RWPE1 (cell line): ENCODE measurements at regions not wholly inside any gene's neighbourhood (a gene's known extent, or its start where the extent isn't known, plus 50 kb on each side); places are given as distances from the start of the nearest gene placed in this dataset.
"Not testable (repeated sequence)": the region's sequence is repeated elsewhere in the genome, so short reads cannot be mapped to it uniquely, and the experiment has no call there.

ENCODE experiments used
- CTCF ChIA-PET: fragments of 350-600 bp; sonication (Branson Sonifier 250); formaldehyde crosslinking; extraction: SDS; loops from one replicate; lab custom pipeline; 2021; lab: Yijun Ruan, JAX
- POLR2A ChIA-PET: fragments of 400-600 bp; formaldehyde crosslinking; extraction: SDS; loops from one replicate; lab custom pipeline; 2020; ENCODE audit warnings: antibody characterized with exemption; ENCODE audit not compliant: low non-redundant PET; lab: Yijun Ruan, JAX
- DNase-seq: peaks from one replicate; pipeline ENCODE4 v3.0.0; 2012; ENCODE audit warnings: low spot score
- H3K27ac ChIP-seq: fragments of 450-650 bp; 2 replicates; pipeline ENCODE4 v1.5.1; 2017
- TF ChIP-seq, protein P1 (sequence below): fragments of 450-650 bp; conservative IDR thresholded peaks from 2 replicates; pipeline ENCODE4 v1.5.1; 2017; ENCODE audit warnings: low read depth, mild to moderate bottlenecking

DNA sequence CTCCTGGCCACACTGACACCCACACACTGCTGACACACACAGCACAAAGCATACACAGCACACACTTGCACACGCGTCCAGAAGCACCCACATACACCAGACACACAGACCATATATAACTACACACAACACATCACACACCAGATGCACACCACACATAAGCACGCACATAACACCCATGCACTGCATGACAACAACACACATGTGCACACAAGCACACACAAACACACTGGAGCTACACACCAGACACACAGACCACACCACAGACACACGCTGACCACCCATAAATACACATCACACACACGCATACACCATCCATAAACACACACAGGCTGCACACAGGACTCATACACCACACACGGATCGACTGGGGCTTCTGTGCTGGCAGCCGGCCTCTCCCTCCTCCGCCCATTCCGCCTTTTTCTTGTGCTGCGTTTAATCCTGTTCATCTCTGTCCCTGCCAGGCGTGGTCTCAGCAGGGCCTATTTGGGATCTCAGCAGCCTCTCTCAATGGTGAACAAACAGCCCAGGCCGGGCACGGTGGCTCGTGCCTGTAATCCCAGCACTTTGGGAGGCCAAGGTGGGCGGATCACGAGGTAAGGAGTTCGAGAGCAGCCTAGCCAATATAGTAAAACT is 396.9 kb upstream of the MYT1L start:
- TF ChIP-seq, protein P1, sequence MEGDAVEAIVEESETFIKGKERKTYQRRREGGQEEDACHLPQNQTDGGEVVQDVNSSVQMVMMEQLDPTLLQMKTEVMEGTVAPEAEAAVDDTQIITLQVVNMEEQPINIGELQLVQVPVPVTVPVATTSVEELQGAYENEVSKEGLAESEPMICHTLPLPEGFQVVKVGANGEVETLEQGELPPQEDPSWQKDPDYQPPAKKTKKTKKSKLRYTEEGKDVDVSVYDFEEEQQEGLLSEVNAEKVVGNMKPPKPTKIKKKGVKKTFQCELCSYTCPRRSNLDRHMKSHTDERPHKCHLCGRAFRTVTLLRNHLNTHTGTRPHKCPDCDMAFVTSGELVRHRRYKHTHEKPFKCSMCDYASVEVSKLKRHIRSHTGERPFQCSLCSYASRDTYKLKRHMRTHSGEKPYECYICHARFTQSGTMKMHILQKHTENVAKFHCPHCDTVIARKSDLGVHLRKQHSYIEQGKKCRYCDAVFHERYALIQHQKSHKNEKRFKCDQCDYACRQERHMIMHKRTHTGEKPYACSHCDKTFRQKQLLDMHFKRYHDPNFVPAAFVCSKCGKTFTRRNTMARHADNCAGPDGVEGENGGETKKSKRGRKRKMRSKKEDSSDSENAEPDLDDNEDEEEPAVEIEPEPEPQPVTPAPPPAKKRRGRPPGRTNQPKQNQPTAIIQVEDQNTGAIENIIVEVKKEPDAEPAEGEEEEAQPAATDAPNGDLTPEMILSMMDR: no peak
- H3K27ac ChIP-seq: no peak overlapping the region
- no peak for DNase-seq
- ChIA-PET POLR2A (no interaction called here), CTCF (no interaction called here)

DNA sequence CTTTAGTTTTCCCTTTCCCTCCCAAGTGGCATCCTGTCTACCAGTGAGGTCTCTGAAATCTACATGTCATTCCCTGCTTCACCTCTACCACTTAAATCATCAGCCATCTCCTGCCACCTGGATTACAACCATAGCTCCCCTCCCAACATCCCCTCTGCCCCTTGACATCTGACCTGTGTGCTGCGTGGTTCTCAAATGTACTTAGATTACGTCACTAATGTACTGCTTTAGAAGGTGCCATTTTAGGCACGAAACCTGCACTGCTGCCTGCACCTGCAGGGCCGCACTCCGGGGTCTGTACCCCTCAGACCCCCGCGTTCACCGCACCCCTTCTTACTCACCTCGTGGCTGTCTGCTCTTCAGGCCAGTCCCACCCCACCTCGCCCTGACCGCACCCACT is 395.1 kb upstream of the MYT1L start:
- CTCF ChIA-PET: no interaction called here
- POLR2A ChIA-PET: no interaction called here

DNA sequence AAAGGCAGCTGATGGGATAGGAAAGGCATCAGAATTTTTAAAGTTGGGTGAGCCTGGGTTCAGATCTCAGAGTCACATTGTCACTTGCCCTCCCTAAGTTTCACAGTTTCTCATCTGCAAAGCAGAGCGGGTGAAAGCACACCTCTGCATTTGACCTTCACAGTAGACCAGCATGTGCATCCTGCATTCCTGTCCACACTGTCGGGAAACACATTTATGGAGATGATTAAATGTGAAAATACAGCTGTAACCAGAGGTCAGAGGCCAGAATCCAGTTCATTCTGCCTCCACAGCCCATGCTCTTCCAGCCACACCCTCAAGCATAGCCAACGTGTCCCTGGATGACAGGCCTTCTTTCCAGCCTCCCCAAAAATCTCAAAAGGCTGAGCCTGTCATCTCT is 392.0 kb upstream of the MYT1L start:
- ChIA-PET POLR2A (no interaction called here), CTCF (no interaction called here)
- DNase-seq: no peak
- H3K27ac ChIP-seq: no peak overlapping the region
- TF ChIP-seq, protein P1: no peak

More for the DNA sequence above, 395.1 kb upstream of the MYT1L start:
- TF ChIP-seq, protein P1: no peak
- H3K27ac ChIP-seq: no peak overlapping the region
- DNase-seq: no peak

DNA sequence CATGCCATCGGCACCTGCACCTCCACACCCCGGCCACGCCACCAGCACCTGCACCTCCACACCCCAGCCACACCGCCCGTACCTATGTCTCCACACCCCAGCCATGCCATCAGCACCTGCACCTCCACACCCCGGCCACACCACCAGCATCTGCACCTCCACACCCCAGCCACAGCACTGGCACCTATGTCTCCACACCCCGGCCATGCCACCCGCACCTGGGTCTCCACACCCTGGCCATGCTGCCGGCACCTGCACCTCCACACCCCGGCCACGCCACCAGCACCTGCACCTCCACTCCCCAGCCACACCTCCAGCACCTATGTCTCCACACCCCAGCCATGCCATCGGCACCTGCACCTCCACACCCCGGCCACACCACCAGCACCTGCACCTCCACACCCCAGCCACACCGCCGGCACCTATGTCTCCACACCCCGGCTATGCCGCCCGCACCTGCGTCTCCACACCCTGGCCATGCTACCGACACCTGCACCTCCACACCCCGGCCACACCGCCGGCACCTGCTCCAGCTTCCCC is 390.3 kb upstream of the MYT1L start:
- ChIA-PET POLR2A (no interaction called here), CTCF (no interaction called here)
- no peak overlapping the region for H3K27ac ChIP-seq
- TF ChIP-seq, protein P1: no peak
- DNase-seq: no peak

DNA sequence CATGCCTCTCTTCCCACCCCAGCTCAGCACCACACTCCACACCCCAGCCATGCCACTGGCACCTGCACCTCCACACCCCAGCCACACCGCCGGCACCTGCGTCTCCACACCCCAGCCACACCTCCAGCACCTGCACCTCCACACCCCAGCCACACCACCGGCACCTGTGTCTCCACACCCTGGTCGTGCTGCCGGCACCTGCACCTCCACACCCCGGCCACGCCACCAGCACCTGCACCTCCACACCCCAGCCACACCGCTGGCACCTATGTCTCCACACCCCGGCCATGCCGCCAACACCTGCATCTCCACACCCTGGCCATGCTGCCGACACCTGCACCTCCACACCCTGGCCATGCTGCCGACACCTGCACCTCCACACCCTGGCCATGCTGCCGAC is 389.7 kb upstream of the MYT1L start:
- DNase-seq, CTCF ChIA-PET, POLR2A ChIA-PET, H3K27ac ChIP-seq: not testable (repeated sequence)

DNA sequence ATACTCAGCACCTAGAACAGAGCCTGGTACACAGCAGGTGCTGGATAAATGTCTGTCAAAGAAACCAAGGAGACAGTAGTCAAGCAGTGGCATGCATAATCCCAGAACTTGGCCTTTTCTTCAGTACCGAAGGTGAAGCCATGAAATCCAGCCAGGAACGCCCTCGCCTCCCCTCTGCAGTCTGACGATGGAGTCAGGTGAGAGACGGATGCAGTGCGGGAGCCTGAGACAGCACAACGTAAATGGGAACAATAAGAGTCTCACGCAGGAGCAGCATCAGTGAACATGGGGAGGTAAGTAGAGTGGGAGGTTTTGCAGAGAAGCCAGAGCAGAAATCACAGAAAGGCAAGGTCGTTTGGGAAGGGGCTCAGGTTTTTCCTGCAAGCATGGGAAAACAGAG is 389.3 kb upstream of the MYT1L start:
- DNase-seq: no peak
- POLR2A ChIA-PET: no interaction called here
- no peak overlapping the region for H3K27ac ChIP-seq
- CTCF ChIA-PET: no interaction called here
- TF ChIP-seq, protein P1: no peak

DNA sequence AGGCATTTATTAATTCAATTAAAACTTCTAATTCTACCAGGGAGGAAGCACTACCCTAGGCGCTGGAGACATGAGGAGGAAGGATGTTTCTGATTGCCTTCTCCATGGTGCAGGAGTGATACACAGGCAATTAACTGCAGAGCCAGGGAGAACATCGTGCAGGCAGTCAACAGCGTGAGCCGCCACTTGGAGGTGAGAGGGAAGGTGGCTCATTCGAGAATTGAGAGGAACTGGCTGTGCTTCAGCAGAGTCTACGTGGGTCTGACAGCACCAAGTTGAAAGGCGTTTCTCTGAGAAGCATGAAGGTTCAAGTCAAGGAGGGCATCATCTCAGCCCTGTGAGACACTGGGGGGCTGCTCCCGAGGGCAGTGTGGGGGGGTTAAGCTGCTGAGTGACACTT is 388.7 kb upstream of the MYT1L start:
- DNase-seq: no peak

More for the DNA sequence above, 388.7 kb upstream of the MYT1L start:
- no peak overlapping the region for H3K27ac ChIP-seq
- TF ChIP-seq, protein P1: no peak
- CTCF ChIA-PET: no interaction called here
- POLR2A ChIA-PET: no interaction called here
